K562 (cell line): ENCODE measurements at regions not wholly inside any gene's neighbourhood (a gene's known extent, or its start where the extent isn't known, plus 50 kb on each side); places are given as distances from the start of the nearest gene placed in this dataset.

Experiments used
- ATAC-seq: fragments of 200-7000 bp; cut with Tn5 transposase; 3 replicates; pipeline ENCODE4 v1.9.1; 2020; ENCODE audit warnings: moderate library complexity
- BruUV-seq: library from RNA; stranded (reverse); fragments of 400-500 nt; replicated peaks from 2 replicates; lab custom pipeline; 2021; lab: Mats Ljungman, UMichigan
- CTCF ChIA-PET: fragments of 300-600 bp; formaldehyde crosslinking; extraction: SDS; loops from one replicate; lab custom pipeline; 2021; ENCODE audit warnings: low intra/inter-chr PET ratio; lab: Yijun Ruan, JAX
- POLR2A ChIA-PET: fragments of 300-600, 350-650 bp; sonication (Branson Sonifier 250); formaldehyde crosslinking; extraction: SDS; loops from one replicate; lab custom pipeline; 2021; ENCODE audit warnings: antibody characterized with exemption, inconsistent platforms; lab: Yijun Ruan, JAX
- DNase-seq, 4 experiments: peaks; one replicate each; pipeline versions ENCODE4 v3.0.0 to v3.0.0-alpha.2; 2011 to 2018; ENCODE audit warnings: low spot score in 3 of 4, mixed read lengths in 3 of 4; ENCODE audit errors: extremely low read depth in 1 of 4
- FAIRE-seq: peaks from 2 replicates; lab custom pipeline; 2011; peaks lifted over from hg19 to GRCh38; lab: Jason Lieb, UNC
- H2AFZ ChIP-seq: 2 replicates; pipeline ENCODE4 v1.6.0; 2011; ENCODE audit warnings: low read depth, low read length, control low read depth, inconsistent platforms
- H3K27ac ChIP-seq: fragments of 200-600 bp; 3 replicates; pipeline ENCODE4 v1.8.0; 2011; ENCODE audit warnings: low read depth, mild to moderate bottlenecking, control low read depth, inconsistent platforms, low read length, moderate library complexity, mixed read lengths; ENCODE audit errors: extremely low read depth
- H3K27me3 ChIP-seq, 2 experiments: fragments of 300-600 bp in 1 of 2; 2 replicates in 1 of 2; 3 replicates in 1 of 2; pipeline versions ENCODE4 v1.6.0 to v1.8.0; 2011; ENCODE audit warnings: inconsistent platforms in 2 of 2, low read length in 2 of 2, mild to moderate bottlenecking in 1 of 2, mixed read lengths in 1 of 2, moderate library complexity in 1 of 2; ENCODE audit not compliant: control insufficient read depth in 2 of 2, insufficient read depth in 2 of 2
- H3K36me3 ChIP-seq: fragments of 300-600 bp; 3 replicates; pipeline ENCODE4 v1.8.0; 2011; ENCODE audit warnings: mild to moderate bottlenecking, low read length, inconsistent platforms; ENCODE audit not compliant: control insufficient read depth, insufficient read depth
- H3K4me1 ChIP-seq, 2 experiments: fragments of 200-600 bp in 1 of 2; replicated peaks in 1 of 2; 2 replicates in 1 of 2; 3 replicates in 1 of 2; pipeline versions ENCODE4 v1.5.1 to v1.8.0; 2011; ENCODE audit warnings: inconsistent platforms in 2 of 2, low read length in 2 of 2, mild to moderate bottlenecking in 1 of 2, mixed read lengths in 1 of 2, moderate library complexity in 1 of 2; ENCODE audit not compliant: control insufficient read depth in 2 of 2, insufficient read depth in 2 of 2
- H3K4me2 ChIP-seq: 2 replicates; pipeline ENCODE4 v1.6.1; 2011; ENCODE audit warnings: low read length, control low read depth, inconsistent platforms, mixed read lengths; ENCODE audit not compliant: insufficient read depth
- H3K4me3 ChIP-seq: fragments of 200-600 bp; sonication (generic), shearing (Covaris generic); 2 replicates; pipeline ENCODE4 v1.5.1; 2016; ENCODE audit warnings: control low read depth, inconsistent platforms
- H3K79me2 ChIP-seq: fragments of 200-600 bp; 3 replicates; pipeline ENCODE4 v1.8.0; 2011; ENCODE audit warnings: low read length, inconsistent platforms; ENCODE audit not compliant: control insufficient read depth, insufficient read depth
- H3K9ac ChIP-seq, 2 experiments: 2 replicates each; pipeline versions ENCODE4 v1.6.0 to v1.6.1; 2011; ENCODE audit warnings: low read depth in 2 of 2, low read length in 2 of 2, control low read depth in 1 of 2, inconsistent platforms in 1 of 2, mild to moderate bottlenecking in 1 of 2, mixed read lengths in 1 of 2; ENCODE audit not compliant: insufficient read depth in 1 of 2
- H3K9me1 ChIP-seq: one replicate; pipeline ENCODE4 v1.6.0; 2011; ENCODE audit warnings: inconsistent platforms, mild to moderate bottlenecking, low read length, moderate library complexity; ENCODE audit not compliant: control insufficient read depth, insufficient read depth
- H3K9me3 ChIP-seq: replicated peaks from 2 replicates; pipeline ENCODE4 v1.5.1; 2011; ENCODE audit warnings: low read depth, low read length, inconsistent platforms; ENCODE audit not compliant: control insufficient read depth, insufficient read depth
- H4K20me1 ChIP-seq: replicated peaks from 2 replicates; pipeline ENCODE4 v1.6.1; 2011; ENCODE audit warnings: low read length, inconsistent platforms, mixed read lengths; ENCODE audit not compliant: control insufficient read depth, insufficient read depth
- CBX3 ChIP-seq, 2 experiments: IDR thresholded peaks; 1 replicate in 1 of 2; 2 replicates in 1 of 2; pipeline ENCODE4 v1.6.1; 2012; ENCODE audit warnings: inconsistent platforms in 2 of 2, low read length in 2 of 2, borderline replicate concordance in 1 of 2, control low read depth in 1 of 2
- CHD2 ChIP-seq: IDR thresholded peaks from 2 replicates; pipeline ENCODE4 v1.6.1; 2011; ENCODE audit warnings: low read depth, low read length
- CREM ChIP-seq: IDR thresholded peaks from 2 replicates; pipeline ENCODE4 v1.6.1; 2014; ENCODE audit warnings: antibody characterized with exemption, low read depth
- CTBP1 ChIP-seq: fragments of 450-650 bp; IDR thresholded peaks from 2 replicates; pipeline ENCODE4 v1.6.1; 2016; ENCODE audit warnings: borderline replicate concordance
- EWSR1 ChIP-seq: fragments of 450-650 bp; IDR thresholded peaks from 2 replicates; pipeline ENCODE4 v1.6.1; 2018; ENCODE audit warnings: borderline replicate concordance, mild to moderate bottlenecking, low read depth, moderate library complexity; ENCODE audit not compliant: partially characterized antibody
- HDAC6 ChIP-seq: IDR thresholded peaks from 2 replicates; pipeline ENCODE4 v1.6.1; 2012; ENCODE audit warnings: low read depth, mild to moderate bottlenecking, control low read depth, inconsistent platforms, low read length, moderate library complexity
- HLTF ChIP-seq: fragments of 450-650 bp; IDR thresholded peaks from 2 replicates; pipeline ENCODE4 v1.6.1; 2016
- MCM7 ChIP-seq, 2 experiments: fragments of 450-650 bp; IDR thresholded peaks; 2 replicates each; pipeline ENCODE4 v1.6.1; 2016 to 2018
- MYNN ChIP-seq, 2 experiments: sonication (generic); formaldehyde crosslinking in 1 of 2; IDR thresholded peaks; 2 replicates each; pipeline versions ENCODE4 v1.5.0 to v1.6.1; 2016 to 2020; ENCODE audit warnings: antibody characterized with exemption in 1 of 2, missing genetic modification reagents in 1 of 2
- PHB ChIP-seq: fragments of 250-450 bp; sonication (Bioruptor Pico); IDR thresholded peaks from 2 replicates; pipeline ENCODE4 v1.5.0; 2021
- PYGO2 ChIP-seq: fragments of 450-650 bp; IDR thresholded peaks from 2 replicates; pipeline ENCODE4 v1.6.1; 2016; ENCODE audit warnings: mild to moderate bottlenecking, missing genetic modification characterization, moderate library complexity, missing compliant biosample characterization
- WGBS: fragments of 100-300 bp; shearing (Covaris generic); methylation state at CpG from one replicate; pipeline ENCODE4 v1.1.6; 2016; ENCODE audit warnings: low coverage, mixed read lengths; ENCODE audit not compliant: insufficient coverage; ENCODE audit errors: missing lambda C conversion rate; 5-methylcytosine and 5-hydroxymethylcytosine counted together
- in situ Hi-C: fragments of 300-500 bp; cut with MboI; formaldehyde crosslinking; loops from 4 replicates; pipeline ENCODE4 v1.15.0; 2018; ENCODE audit warnings: inconsistent platforms, mixed read lengths
- intact Hi-C: fragments of 100-400 bp; cut with micrococcal nuclease; formaldehyde crosslinking; loops from 2 replicates; pipeline ENCODE4 v1.14.2; 2022
- TF ChIP-seq, protein P1 (sequence below), 2 experiments: fragments of 450-650 bp in 1 of 2; sonication (generic) in 1 of 2; formaldehyde crosslinking; conservative IDR thresholded peaks; 2 replicates each; pipeline versions ENCODE4 v1.4.0 to v1.8.1; 2020 to 2022; ENCODE audit warnings: mild to moderate bottlenecking in 1 of 2, missing genetic modification reagents in 1 of 2

DNA sequence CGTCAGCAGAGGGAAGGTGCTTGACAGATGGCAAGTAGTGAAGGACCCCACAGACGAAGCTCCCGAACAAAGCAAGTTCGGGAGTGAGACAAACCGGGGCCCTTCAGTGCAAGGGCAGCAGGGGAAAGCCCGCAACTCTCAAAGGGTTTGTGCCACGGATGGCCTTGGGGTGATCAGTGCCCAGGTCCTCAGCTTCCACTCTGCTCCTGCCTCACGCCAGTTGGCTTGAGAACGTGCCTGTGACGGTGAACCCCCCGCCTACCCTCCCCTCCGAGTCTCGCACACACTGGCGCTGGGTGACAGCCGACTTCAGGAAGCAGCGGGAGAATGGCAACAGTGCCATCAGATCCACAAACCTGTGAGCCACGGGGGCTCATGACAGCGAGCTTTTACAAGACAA lies 56.8 kb upstream of the SALL3 start:
- H3K4me1 ChIP-seq, result no peaks in the 10 kb centered on the region; a peak in 2 of 5 replicates
- H3K4me3 ChIP-seq, result no peak overlapping the region
- H3K4me2 ChIP-seq, result no peak overlapping the region
- H3K79me2 ChIP-seq, result no peaks in the 10 kb centered on the region
- intact Hi-C loops (no loop called here), in situ Hi-C loops (no loop called here)
- no peak overlapping the region for H3K27ac ChIP-seq
- ATAC-seq, result no peak
- H3K36me3 ChIP-seq, result no peaks in the 10 kb centered on the region
- no peaks in the 10 kb centered on the region for H4K20me1 ChIP-seq
- no peak for FAIRE-seq
- no peaks in the 10 kb centered on the region for H3K9me3 ChIP-seq
- TF ChIP-seq MCM7 (IDR thresholded peaks at IDR 0.05) (no peak), CREM (no peak), CHD2 (no peak), PYGO2 (tag) (no peak), MYNN (IDR thresholded peaks at IDR 0.05) (no peak), MYNN (CRISPR knock-in tag; IDR thresholded peaks at IDR 0.05) (no peak), EWSR1 (no peak)
- no peak overlapping the region for H3K9ac ChIP-seq
- H3K9me1 ChIP-seq, result no peaks in the 10 kb centered on the region
- H2AFZ ChIP-seq, result no peak overlapping the region
- ChIA-PET CTCF (no interaction called here), POLR2A (no interaction called here)
- 0% methylated on average over 16 of the region's 18 CpGs for WGBS
- no peak for DNase-seq
- no TSS peak for BruUV-seq
- H3K27me3 ChIP-seq, result peaks cover 5 to 51% of the 10 kb centered on the region in 2 experiments

DNA sequence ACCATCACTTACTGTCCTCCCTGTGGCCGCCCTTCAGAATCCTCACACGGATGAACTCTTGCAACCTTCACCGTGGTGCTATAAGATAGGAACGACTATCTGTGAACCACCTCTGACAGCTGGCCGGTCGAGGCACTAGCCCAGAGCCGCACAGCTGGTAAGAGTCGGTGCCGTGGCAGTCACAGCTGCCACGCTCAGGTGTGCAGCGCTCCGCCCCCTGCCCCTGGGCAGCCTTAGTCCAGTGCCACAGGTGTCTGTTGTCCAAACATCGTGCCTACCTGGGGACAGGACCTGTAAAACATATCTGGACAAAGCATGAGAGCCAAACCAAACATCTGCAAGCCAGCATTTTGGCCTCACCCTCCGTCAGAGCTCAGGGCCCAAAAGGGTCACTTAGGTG lies 55.3 kb upstream of the SALL3 start:
- WGBS, result 1% methylated on average over 12 of the region's 14 CpGs
- intact Hi-C loops, result no loop called here
- Histone ChIP-seq H2AFZ (no peak overlapping the region), H3K4me2 (no peak overlapping the region), H3K27me3 (peaks cover 5 to 55% of the 10 kb centered on the region in 2 experiments), H3K4me3 (no peak overlapping the region), H3K9ac (no peak overlapping the region), H4K20me1 (no peaks in the 10 kb centered on the region), H3K9me3 (no peaks in the 10 kb centered on the region), H3K4me1 (no peaks in the 10 kb centered on the region; a peak in 2 of 5 replicates), H3K36me3 (no peaks in the 10 kb centered on the region), H3K9me1 (no peaks in the 10 kb centered on the region), H3K79me2 (no peaks in the 10 kb centered on the region), H3K27ac (no peak overlapping the region)
- DNase-seq (no peak), FAIRE-seq (no peak), ATAC-seq (no peak)
- TF ChIP-seq PHB (CRISPR knock-in tag) (no peak), HLTF (no peak), HDAC6 (no peak), CTBP1 (no peak), CBX3 (IDR thresholded peaks at IDR 0.05; ENCODE audit: borderline replicate concordance in 1 of 2, low read length in 2 of 2) (no peak)
- TF ChIP-seq, protein P1, sequence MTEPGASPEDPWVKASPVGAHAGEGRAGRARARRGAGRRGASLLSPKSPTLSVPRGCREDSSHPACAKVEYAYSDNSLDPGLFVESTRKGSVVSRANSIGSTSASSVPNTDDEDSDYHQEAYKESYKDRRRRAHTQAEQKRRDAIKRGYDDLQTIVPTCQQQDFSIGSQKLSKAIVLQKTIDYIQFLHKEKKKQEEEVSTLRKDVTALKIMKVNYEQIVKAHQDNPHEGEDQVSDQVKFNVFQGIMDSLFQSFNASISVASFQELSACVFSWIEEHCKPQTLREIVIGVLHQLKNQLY (CRISPR knock-in tag; conservative IDR thresholded peaks at IDR 0.05), result no peak
- BruUV-seq, result no TSS peak
- ChIA-PET POLR2A (no interaction called here), CTCF (no interaction called here)
- in situ Hi-C loops, result no loop called here
